BLaER1 treated with 17β-estradiol and CSF1 and Interleukin-3, amounts not matched to agents 10 nM and 100 nM (cell line): ENCODE measurements at regions not wholly inside any gene's neighbourhood (a gene's known extent, or its start where the extent isn't known, plus 50 kb on each side); places are given as distances from the start of the nearest gene placed in this dataset.

Experiments used
- H3K27ac ChIP-seq, 11 experiments: shearing (Covaris generic); formaldehyde crosslinking; 2 replicates each; pipeline ENCODE4 v1.8.1; 2022
- H3K27me3 ChIP-seq, 11 experiments: shearing (Covaris generic); formaldehyde crosslinking; 2 replicates each; pipeline ENCODE4 v1.8.1; 2022
- H3K36me3 ChIP-seq, 11 experiments: shearing (Covaris generic); formaldehyde crosslinking; 2 replicates each; pipeline ENCODE4 v1.8.1; 2022
- H3K4me1 ChIP-seq, 10 experiments: shearing (Covaris generic); formaldehyde crosslinking; 2 replicates each; pipeline ENCODE4 v1.8.1; 2022
- H3K4me2 ChIP-seq, 11 experiments: shearing (Covaris generic); formaldehyde crosslinking; 2 replicates each; pipeline ENCODE4 v1.8.1; 2022
- H3K4me3 ChIP-seq, 10 experiments: shearing (Covaris generic); formaldehyde crosslinking; 2 replicates each; pipeline ENCODE4 v1.8.1; 2022
- H3K9ac ChIP-seq, 11 experiments: shearing (Covaris generic); formaldehyde crosslinking; 2 replicates each; pipeline ENCODE4 v1.8.1; 2022
- H3K9me3 ChIP-seq, 11 experiments: shearing (Covaris generic); formaldehyde crosslinking; replicated peaks in 1 of 11; 2 replicates each; pipeline ENCODE4 v1.8.1; 2022
- H4K20me1 ChIP-seq, 11 experiments: shearing (Covaris generic); formaldehyde crosslinking; 2 replicates each; pipeline ENCODE4 v1.8.1; 2022
- Cebpa-rat ChIP-seq, 11 experiments: shearing (Covaris generic); IDR thresholded peaks; 2 replicates each; pipeline ENCODE4 v1.8.1; 2022

DNA sequence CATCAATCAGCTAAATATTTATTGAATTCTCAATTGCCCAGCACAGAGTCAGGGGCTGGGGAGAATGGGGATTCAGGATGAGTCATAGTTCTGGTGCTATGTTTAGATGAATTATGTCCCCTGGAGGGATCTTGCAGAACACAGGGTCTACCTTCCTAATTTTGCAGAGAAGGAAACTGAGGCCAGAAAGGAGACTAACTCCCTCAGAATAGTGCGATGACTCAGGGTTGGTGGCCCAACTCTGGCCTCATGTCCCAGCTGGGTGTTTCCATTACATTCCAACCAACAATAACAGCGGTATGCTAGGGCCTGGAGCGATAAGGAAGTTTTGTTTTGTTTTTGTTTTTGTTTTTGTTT lies 270.9 kb downstream of the TLE3 start:
- Histone ChIP-seq H3K36me3 (no peaks in the 10 kb centered on the region), H3K27me3 (0 out of 22 replicates have a peak, but pooled peaks cover 0 to 8% (median 0%) of the 10 kb centered on the region in 11 experiments), H4K20me1 (peaks cover 0 to 12% (median 0%) of the 10 kb centered on the region in 11 experiments; a peak in 5 of 22 replicates), H3K4me3 (no peak overlapping the region), H3K9ac (no peak overlapping the region), H3K27ac (no peak overlapping the region), H3K9me3 (no peaks in the 10 kb centered on the region), H3K4me1 (peaks cover 0 to 13% (median 8%) of the 10 kb centered on the region in 10 experiments; a peak in 11 of 20 replicates), H3K4me2 (no peak overlapping the region)
- TF ChIP-seq Cebpa-rat (IDR thresholded peaks at IDR 0.05) = no peak

DNA sequence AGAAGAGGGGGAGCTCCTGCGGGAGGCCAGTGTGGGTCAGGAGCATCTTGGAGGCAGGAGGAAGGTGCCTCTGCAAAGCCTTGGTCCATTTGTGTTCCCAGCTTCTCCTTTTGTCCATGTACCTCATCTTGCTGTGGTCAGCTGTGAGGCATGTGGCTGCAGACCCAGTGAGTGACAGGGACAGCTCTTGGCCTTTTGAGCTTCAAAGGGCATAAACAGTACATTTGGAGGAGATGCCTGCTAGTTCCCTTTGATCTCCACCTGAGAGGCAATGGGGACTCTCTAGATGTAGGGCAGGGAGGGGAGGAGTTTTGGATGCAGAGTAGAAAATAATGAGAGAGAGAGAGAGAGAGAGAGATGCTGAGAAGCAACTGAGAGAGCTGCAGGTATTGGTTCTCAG lies 270.0 kb downstream of the TLE3 start:
- Histone ChIP-seq H3K9ac (no peak overlapping the region), H4K20me1 (peaks cover 0 to 12% (median 0%) of the 10 kb centered on the region in 11 experiments; a peak in 5 of 22 replicates), H3K4me1 (peaks cover 0 to 15% (median 8%) of the 10 kb centered on the region in 10 experiments; a peak in 11 of 20 replicates), H3K27ac (no peak overlapping the region), H3K4me3 (no peak overlapping the region), H3K27me3 (0 out of 22 replicates have a peak, but pooled peaks cover 0 to 8% (median 0%) of the 10 kb centered on the region in 11 experiments), H3K4me2 (no peak overlapping the region), H3K36me3 (no peaks in the 10 kb centered on the region), H3K9me3 (no peaks in the 10 kb centered on the region)
- TF ChIP-seq Cebpa-rat (IDR thresholded peaks at IDR 0.05) = no peak

- Histone ChIP-seq H3K9me3 (no peaks in the 10 kb centered on the region), H3K4me2 (no peak overlapping the region), H4K20me1 (peaks cover 0 to 12% (median 0%) of the 10 kb centered on the region in 11 experiments; a peak in 5 of 22 replicates), H3K4me3 (no peak overlapping the region), H3K36me3 (no peaks in the 10 kb centered on the region), H3K27ac (no peak overlapping the region), H3K9ac (no peak overlapping the region), H3K4me1 (peaks cover 0 to 16% (median 8%) of the 10 kb centered on the region in 10 experiments; a peak in 11 of 20 replicates), H3K27me3 (0 out of 22 replicates have a peak, but pooled peaks cover 0 to 8% (median 0%) of the 10 kb centered on the region in 11 experiments)
- TF ChIP-seq Cebpa-rat (IDR thresholded peaks at IDR 0.05) = no peak
Observed at GRCh38 chr15:69828181-69828828, 269.4 kb downstream of the TLE3 start.

DNA sequence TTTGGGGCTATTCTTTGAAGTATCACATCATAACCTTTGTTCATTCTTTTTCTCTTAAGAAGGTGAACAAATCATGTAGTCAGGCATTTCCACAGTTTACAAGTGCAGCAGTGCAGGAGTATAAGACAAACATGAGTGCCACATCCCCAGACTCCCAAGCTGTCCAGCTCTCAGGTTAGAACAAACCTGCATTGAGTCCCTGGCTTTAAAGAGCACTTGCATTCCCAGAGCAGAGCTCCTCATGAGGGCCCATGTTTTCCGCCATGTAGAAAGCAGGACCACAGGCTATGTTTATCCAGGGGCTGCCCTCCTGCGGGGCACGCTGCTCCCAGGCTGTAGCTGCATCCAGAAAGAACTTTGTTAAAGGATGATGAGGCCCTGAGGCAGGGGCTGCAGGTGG lies 267.7 kb downstream of the TLE3 start:
- no peak overlapping the region for H3K9ac ChIP-seq
- peaks cover 0 to 8% (median 1%) of the 10 kb centered on the region in 11 experiments; a peak in 4 of 22 replicates for H3K27me3 ChIP-seq
- no peaks in the 10 kb centered on the region for H3K9me3 ChIP-seq
- peaks cover 0 to 16% (median 8%) of the 10 kb centered on the region in 10 experiments; a peak in 11 of 20 replicates for H3K4me1 ChIP-seq
- no peaks in the 10 kb centered on the region for H3K36me3 ChIP-seq
- TF ChIP-seq Cebpa-rat (IDR thresholded peaks at IDR 0.05) = no peak
- H3K4me2 ChIP-seq = no peak overlapping the region
- H3K27ac ChIP-seq = no peak overlapping the region
- no peak overlapping the region for H3K4me3 ChIP-seq
- H4K20me1 ChIP-seq = peaks cover 0 to 25% (median 0%) of the 10 kb centered on the region in 11 experiments; a peak in 7 of 22 replicates

GRCh38 chr15:69830430-69830829 lies 267.3 kb downstream of the TLE3 start:
- Histone ChIP-seq H3K4me2 (peak overlapping the region in 4 of 11 experiments; percentile 16 to 52 (median 38); a peak in 5 of 22 replicates), H3K4me1 (peaks cover 0 to 16% (median 8%) of the 10 kb centered on the region in 10 experiments; a peak in 11 of 20 replicates), H3K4me3 (no peak overlapping the region), H3K36me3 (no peaks in the 10 kb centered on the region), H3K9me3 (no peaks in the 10 kb centered on the region), H3K27ac (no peak overlapping the region), H3K9ac (no peak overlapping the region), H3K27me3 (peaks cover 0 to 13% (median 4%) of the 10 kb centered on the region in 11 experiments; a peak in 5 of 22 replicates), H4K20me1 (peaks cover 0 to 29% (median 0%) of the 10 kb centered on the region in 11 experiments; a peak in 7 of 22 replicates)
- no peak for TF ChIP-seq Cebpa-rat (IDR thresholded peaks at IDR 0.05)

DNA sequence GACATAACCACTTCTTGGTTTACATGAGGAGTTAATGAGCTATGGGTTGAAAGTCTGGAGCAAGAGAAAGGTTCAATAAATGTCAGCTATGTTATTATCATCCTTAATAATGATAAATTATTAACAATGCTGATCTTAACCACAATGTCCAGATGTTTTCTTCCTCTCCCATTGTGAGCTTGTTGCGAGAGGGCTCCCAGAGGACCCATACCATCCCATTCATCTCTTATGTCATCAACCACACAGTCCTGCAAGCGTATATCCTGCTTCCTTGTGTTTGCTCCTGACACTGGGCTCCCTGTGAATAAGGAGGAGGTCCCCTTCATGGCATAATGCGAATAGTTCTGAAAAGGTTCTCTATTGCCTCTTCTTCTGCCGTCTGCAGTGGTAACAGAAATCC lies 266.8 kb downstream of the TLE3 start:
- H3K4me3 ChIP-seq = no peak overlapping the region
- no peak overlapping the region for H3K27ac ChIP-seq
- no peaks in the 10 kb centered on the region for H3K9me3 ChIP-seq
- no peak for TF ChIP-seq Cebpa-rat (IDR thresholded peaks at IDR 0.05)
- H3K36me3 ChIP-seq = no peaks in the 10 kb centered on the region
- H3K9ac ChIP-seq = no peak overlapping the region
- peaks cover 0 to 16% (median 8%) of the 10 kb centered on the region in 10 experiments; a peak in 11 of 20 replicates for H3K4me1 ChIP-seq
- H3K27me3 ChIP-seq = peaks cover 0 to 17% (median 4%) of the 10 kb centered on the region in 11 experiments; a peak in 6 of 22 replicates
- H3K4me2 ChIP-seq = peak overlapping the region in 8 of 11 experiments; percentile 16 to 52 (median 38); a peak in 12 of 22 replicates
- peaks cover 0 to 29% (median 0%) of the 10 kb centered on the region in 11 experiments; a peak in 8 of 22 replicates for H4K20me1 ChIP-seq

- Histone ChIP-seq H3K4me2 (no peak overlapping the region), H3K4me3 (no peak overlapping the region), H3K9ac (no peak overlapping the region), H3K36me3 (no peaks in the 10 kb centered on the region), H3K27ac (no peak overlapping the region), H3K4me1 (peaks cover 0 to 16% (median 8%) of the 10 kb centered on the region in 10 experiments; a peak in 11 of 20 replicates), H3K9me3 (no peaks in the 10 kb centered on the region), H4K20me1 (peaks cover 0 to 22% (median 0%) of the 10 kb centered on the region in 11 experiments; a peak in 10 of 22 replicates), H3K27me3 (peaks cover 0 to 29% (median 3%) of the 10 kb centered on the region in 11 experiments; a peak in 6 of 22 replicates)
- no peak for TF ChIP-seq Cebpa-rat (IDR thresholded peaks at IDR 0.05)
Observed at GRCh38 chr15:69834267-69834666, 263.4 kb downstream of the TLE3 start.

DNA sequence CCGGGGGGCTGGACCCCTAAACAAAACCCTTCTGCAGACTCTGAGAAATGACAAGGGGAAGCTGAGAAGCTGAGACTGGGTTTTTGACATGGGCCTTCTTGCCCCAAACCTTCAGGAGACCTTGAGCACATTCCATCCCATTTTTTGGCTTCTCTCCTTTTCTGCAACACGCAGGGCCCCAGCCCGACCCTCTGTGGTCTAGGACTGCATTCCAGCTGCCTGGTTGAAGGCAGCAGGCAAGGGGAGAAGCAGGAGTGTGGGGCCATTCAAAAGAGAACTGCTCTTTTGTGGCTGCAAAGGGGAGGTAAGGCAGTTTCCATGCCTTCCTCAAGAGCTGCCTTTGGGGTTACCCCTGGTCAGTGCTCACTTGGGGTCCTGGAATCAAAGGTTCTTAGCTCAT lies 263.0 kb downstream of the TLE3 start:
- Histone ChIP-seq H3K27ac (no peak overlapping the region), H3K4me2 (no peak overlapping the region), H3K9me3 (no peaks in the 10 kb centered on the region), H3K36me3 (no peaks in the 10 kb centered on the region), H4K20me1 (peaks cover 0 to 22% (median 0%) of the 10 kb centered on the region in 11 experiments; a peak in 10 of 22 replicates), H3K27me3 (peaks cover 0 to 29% (median 3%) of the 10 kb centered on the region in 11 experiments; a peak in 6 of 22 replicates), H3K4me1 (peaks cover 0 to 16% (median 8%) of the 10 kb centered on the region in 10 experiments; a peak in 11 of 20 replicates), H3K9ac (no peak overlapping the region), H3K4me3 (no peak overlapping the region)
- no peak for TF ChIP-seq Cebpa-rat (IDR thresholded peaks at IDR 0.05)

DNA sequence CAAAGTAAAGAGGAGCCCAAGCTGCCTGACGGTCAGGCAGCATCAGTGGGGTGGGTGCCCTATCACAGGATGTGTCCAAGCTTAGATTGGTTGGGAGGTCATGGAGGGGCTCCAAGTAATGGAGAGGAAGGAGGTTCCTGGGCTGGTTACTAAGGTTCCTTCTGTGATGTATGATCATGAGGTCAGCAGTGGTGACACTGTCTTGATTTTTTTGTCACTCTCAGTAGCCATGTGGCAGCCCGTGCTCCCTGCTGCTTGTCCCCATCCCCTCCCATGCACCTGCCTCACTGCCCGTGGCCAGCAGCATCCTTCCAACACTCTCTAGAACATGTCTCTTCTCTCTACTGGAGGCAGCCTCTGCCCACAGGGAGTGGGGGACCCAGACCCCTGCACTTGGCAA lies 261.7 kb downstream of the TLE3 start:
- H4K20me1 ChIP-seq = peaks cover 0 to 22% (median 0%) of the 10 kb centered on the region in 11 experiments; a peak in 8 of 22 replicates
- peaks cover 0 to 29% (median 3%) of the 10 kb centered on the region in 11 experiments; a peak in 6 of 22 replicates for H3K27me3 ChIP-seq
- no peak overlapping the region for H3K4me2 ChIP-seq
- H3K4me1 ChIP-seq = peaks cover 0 to 10% (median 5%) of the 10 kb centered on the region in 10 experiments; a peak in 11 of 20 replicates
- no peak overlapping the region for H3K27ac ChIP-seq
- H3K36me3 ChIP-seq = no peaks in the 10 kb centered on the region
- no peaks in the 10 kb centered on the region for H3K9me3 ChIP-seq
- H3K9ac ChIP-seq = no peak overlapping the region
- H3K4me3 ChIP-seq = no peak overlapping the region
- no peak for TF ChIP-seq Cebpa-rat (IDR thresholded peaks at IDR 0.05)
